Lung (tissue), 11 donors: ENCODE measurements at regions not wholly inside any gene's neighbourhood (a gene's known extent, or its start where the extent isn't known, plus 50 kb on each side); places are given as distances from the start of the nearest gene placed in this dataset.
"Not testable (repeated sequence)": the region's sequence is repeated elsewhere in the genome, so short reads cannot be mapped to it uniquely, and the experiment has no call there.

Experiments used
- ATAC-seq: fragments of 200-7000 bp; cut with Tn5 transposase; one replicate; pipeline ENCODE4 v1.9.1; 2020; ENCODE audit warnings: moderate number of reproducible peaks; ENCODE audit not compliant: insufficient read depth, low FRiP score
- DNase-seq, 3 donors: peaks; one replicate each; pipeline ENCODE4 v3.0.0-alpha.2; 2013 to 2017
- H3K27ac ChIP-seq, 2 donors: one replicate each; pipeline ENCODE4 v1.5.1; 2013; ENCODE audit warnings: mild to moderate bottlenecking in 2 of 2, moderate library complexity in 2 of 2, control low read depth in 1 of 2, inconsistent platforms in 1 of 2, low read depth in 1 of 2, low read length in 1 of 2
- H3K27me3 ChIP-seq, 3 donors: one replicate each; pipeline ENCODE4 v1.5.1; 2013; ENCODE audit warnings: low read length in 2 of 3; ENCODE audit not compliant: control insufficient read depth in 3 of 3, insufficient read depth in 3 of 3
- H3K36me3 ChIP-seq, 4 donors: one replicate each; pipeline ENCODE4 v1.5.1; 2013; ENCODE audit warnings: low read length in 4 of 4, mild to moderate bottlenecking in 1 of 4, moderate library complexity in 1 of 4; ENCODE audit not compliant: control insufficient read depth in 4 of 4, insufficient read depth in 4 of 4
- H3K4me1 ChIP-seq, 5 donors: one replicate each; pipeline ENCODE4 v1.5.1; 2013; ENCODE audit warnings: low read length in 5 of 5, mild to moderate bottlenecking in 2 of 5, moderate library complexity in 1 of 5; ENCODE audit not compliant: control insufficient read depth in 5 of 5, insufficient read depth in 5 of 5
- H3K4me3 ChIP-seq: one replicate; pipeline ENCODE4 v1.5.1; 2013; ENCODE audit warnings: mild to moderate bottlenecking, control low read depth, moderate library complexity
- H3K9ac ChIP-seq, 2 donors: one replicate each; pipeline ENCODE4 v1.5.1; 2013; ENCODE audit warnings: low read length in 2 of 2, control low read depth in 1 of 2; ENCODE audit not compliant: insufficient read depth in 1 of 2
- H3K9me3 ChIP-seq, 4 donors: one replicate each; pipeline ENCODE4 v1.5.1; 2013; ENCODE audit warnings: low read length in 3 of 4, mild to moderate bottlenecking in 1 of 4, moderate library complexity in 1 of 4; ENCODE audit not compliant: control insufficient read depth in 4 of 4, insufficient read depth in 3 of 4
- WGBS, 2 donors: extraction: QIAGEN DNeasy Blood & Tissue Kit; methylation state at CpG; one replicate each; pipeline ENCODE4 v1.1.7; 2013; 5-methylcytosine and 5-hydroxymethylcytosine counted together
- TF ChIP-seq, protein P1 (sequence below): IDR thresholded peaks from 2 replicates; pipeline ENCODE4 v1.5.1; 2012; ENCODE audit warnings: mild to moderate bottlenecking; ENCODE audit errors: control extremely low read depth, extremely low read depth
- donor health status: control.
- donor health status: control.
- donor health status: Bipolar disorder and iron deficiency.
- donor health status: healthy.
- donor health status: DM: yes; HTN: yes; CAD: no.

DNA sequence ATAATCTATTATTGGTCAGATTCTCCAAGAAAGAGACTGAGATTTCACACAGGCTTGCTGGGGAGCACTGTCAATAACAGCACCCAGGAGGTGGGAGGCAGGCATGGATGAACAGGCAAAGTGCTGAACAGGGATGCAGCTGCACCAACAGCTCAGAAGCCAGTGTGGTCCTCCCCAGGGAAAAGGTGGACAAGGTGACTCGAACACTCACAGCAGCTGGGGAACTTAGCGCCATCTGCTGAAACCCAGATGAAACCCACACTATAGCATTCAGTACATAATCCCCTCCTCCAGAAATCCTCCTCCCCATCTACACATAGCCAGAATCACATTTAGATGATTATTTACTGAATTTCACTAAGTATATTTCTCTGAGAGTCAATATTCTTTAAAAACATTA lies 255.2 kb upstream of the WSB1 start:
- no peak for DNase-seq
- WGBS, 2 donors = 24 to 31% methylated on average over 2 of the region's 2 CpGs
- H3K9me3 ChIP-seq = peaks cover 0 to 3% (median under 1%) of the 10 kb centered on the region in 4 donors
- no peaks in the 10 kb centered on the region for H3K4me1 ChIP-seq
- no peaks in the 10 kb centered on the region for H3K36me3 ChIP-seq
- TF ChIP-seq, protein P1, sequence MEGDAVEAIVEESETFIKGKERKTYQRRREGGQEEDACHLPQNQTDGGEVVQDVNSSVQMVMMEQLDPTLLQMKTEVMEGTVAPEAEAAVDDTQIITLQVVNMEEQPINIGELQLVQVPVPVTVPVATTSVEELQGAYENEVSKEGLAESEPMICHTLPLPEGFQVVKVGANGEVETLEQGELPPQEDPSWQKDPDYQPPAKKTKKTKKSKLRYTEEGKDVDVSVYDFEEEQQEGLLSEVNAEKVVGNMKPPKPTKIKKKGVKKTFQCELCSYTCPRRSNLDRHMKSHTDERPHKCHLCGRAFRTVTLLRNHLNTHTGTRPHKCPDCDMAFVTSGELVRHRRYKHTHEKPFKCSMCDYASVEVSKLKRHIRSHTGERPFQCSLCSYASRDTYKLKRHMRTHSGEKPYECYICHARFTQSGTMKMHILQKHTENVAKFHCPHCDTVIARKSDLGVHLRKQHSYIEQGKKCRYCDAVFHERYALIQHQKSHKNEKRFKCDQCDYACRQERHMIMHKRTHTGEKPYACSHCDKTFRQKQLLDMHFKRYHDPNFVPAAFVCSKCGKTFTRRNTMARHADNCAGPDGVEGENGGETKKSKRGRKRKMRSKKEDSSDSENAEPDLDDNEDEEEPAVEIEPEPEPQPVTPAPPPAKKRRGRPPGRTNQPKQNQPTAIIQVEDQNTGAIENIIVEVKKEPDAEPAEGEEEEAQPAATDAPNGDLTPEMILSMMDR = no peak
- ATAC-seq = no peak
- H3K27ac ChIP-seq = no peak overlapping the region
- H3K27me3 ChIP-seq = no peaks in the 10 kb centered on the region
- H3K9ac ChIP-seq = no peak overlapping the region
- no peak overlapping the region for H3K4me3 ChIP-seq

DNA sequence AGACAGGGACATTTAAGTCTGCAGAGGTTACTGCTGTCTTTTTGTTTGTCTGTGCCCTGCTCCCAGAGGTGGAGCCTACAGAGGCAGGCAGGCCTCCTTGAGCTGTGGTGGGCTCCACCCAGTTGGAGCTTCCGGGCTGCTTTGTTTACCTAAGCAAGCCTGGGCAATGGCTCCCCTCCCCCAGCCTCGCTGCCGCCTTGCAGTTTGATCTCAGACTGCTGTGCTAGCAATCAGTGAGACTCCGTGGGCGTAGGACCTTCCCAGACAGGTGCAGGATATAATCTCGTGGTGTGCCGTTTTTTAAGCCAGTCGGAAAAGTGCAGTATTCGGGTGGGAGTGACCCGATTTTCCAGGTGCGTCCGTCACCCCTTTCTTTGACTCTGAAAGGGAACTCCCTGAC lies 248.9 kb upstream of the WSB1 start:
- not testable (repeated sequence) for H3K9ac ChIP-seq, H3K4me1 ChIP-seq, H3K4me3 ChIP-seq, H3K27ac ChIP-seq, DNase-seq, H3K27me3 ChIP-seq, H3K36me3 ChIP-seq, H3K9me3 ChIP-seq, ATAC-seq
- WGBS, 2 donors = 78 to 89% methylated on average over 12 of the region's 12 CpGs

DNA sequence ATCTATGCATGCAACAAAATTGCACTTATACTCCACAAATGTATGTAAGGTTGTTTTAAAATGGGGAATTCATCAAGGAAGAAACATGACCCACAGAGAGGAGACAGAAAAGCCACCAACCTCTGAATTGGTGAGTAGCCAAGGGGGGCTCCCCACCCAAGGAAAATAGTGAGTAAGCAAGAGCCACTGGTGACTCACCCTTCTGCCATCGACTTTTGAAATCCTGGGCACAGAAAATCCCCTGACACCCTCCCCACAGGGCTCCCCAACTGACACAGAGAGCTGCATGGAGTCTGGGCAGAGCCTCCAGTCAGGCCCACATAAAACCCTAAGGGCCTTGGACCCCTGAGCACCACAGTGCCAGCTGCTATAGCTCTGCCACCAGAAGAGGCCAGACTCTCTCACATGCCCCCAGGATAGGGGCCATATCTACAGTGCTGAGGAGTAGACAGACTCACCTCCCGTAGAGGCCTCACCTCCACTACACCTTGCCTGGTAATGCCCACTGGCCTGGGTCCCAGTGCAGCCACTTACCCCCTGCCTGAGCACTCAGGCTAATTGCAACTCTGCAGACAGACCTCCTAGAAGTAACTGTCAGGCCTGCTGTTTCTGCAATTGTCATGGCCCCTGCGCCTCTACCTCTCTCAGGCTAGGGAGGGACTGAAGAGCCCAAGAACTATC lies 244.7 kb upstream of the WSB1 start:
- Histone ChIP-seq H3K4me1 (no peaks in the 10 kb centered on the region), H3K9me3 (peaks cover 0 to 12% (median 3%) of the 10 kb centered on the region in 4 donors), H3K27me3 (no peaks in the 10 kb centered on the region), H3K27ac (no peak overlapping the region), H3K36me3 (no peaks in the 10 kb centered on the region), H3K9ac (no peak overlapping the region), H3K4me3 (no peak overlapping the region)
- DNase-seq = no peak
- ATAC-seq = no peak
- TF ChIP-seq, protein P1 = no peak
- WGBS, 2 donors = 50 to 58% methylated on average over 3 of the region's 3 CpGs

DNA sequence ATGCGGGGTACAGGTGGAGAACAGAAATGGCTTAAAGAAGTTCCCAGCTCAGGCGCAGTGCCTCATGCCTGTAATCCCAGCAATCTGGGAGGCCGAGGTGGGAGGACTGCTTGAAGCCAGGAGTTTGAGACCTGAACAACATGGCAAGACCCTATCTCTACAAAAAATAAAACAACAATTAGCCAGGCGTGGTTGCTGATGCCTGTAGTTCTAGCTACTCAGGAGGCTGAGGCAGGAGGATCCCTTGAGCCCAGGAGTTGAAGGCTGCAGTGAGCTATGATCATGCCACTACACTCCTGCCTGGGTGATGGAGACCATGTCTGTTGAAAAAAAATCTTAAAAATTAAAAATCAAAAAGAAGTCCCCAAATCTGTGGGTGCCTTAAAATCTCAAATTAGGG lies 228.3 kb upstream of the WSB1 start:
- peaks cover 0 to 4% (median 0%) of the 10 kb centered on the region in 4 donors for H3K9me3 ChIP-seq
- DNase-seq (no peak), ATAC-seq (no peak)
- TF ChIP-seq, protein P1 = no peak
- 63 to 76% methylated on average over 4 of the region's 4 CpGs for WGBS, 2 donors
- H3K4me1 ChIP-seq = no peaks in the 10 kb centered on the region
- H3K9ac ChIP-seq = no peak overlapping the region
- H3K27ac ChIP-seq = no peak overlapping the region
- H3K4me3 ChIP-seq = no peak overlapping the region
- H3K36me3 ChIP-seq = no peaks in the 10 kb centered on the region
- peaks cover 0 to 3% (median 0%) of the 10 kb centered on the region in 3 donors for H3K27me3 ChIP-seq
